Liver (tissue), 8 donors: ENCODE measurements at regions not wholly inside any gene's neighbourhood (a gene's known extent, or its start where the extent isn't known, plus 50 kb on each side); places are given as distances from the start of the nearest gene placed in this dataset.

Experiments
- DNase-seq: peaks from one replicate; pipeline ENCODE4 v3.0.0-alpha.2; 2017; ENCODE audit warnings: low spot score
- H3K27ac ChIP-seq, 2 donors: one replicate each; pipeline ENCODE4 v1.7.0; 2013; ENCODE audit warnings: inconsistent platforms in 2 of 2, low read length in 2 of 2, control low read depth in 1 of 2, low read depth in 1 of 2, mild to moderate bottlenecking in 1 of 2
- H3K27me3 ChIP-seq, 4 donors: one replicate each; pipeline versions ENCODE4 v1.6.1 to v1.7.0; 2013; ENCODE audit warnings: low read length in 3 of 4, inconsistent platforms in 1 of 4, mild to moderate bottlenecking in 1 of 4, moderate library complexity in 1 of 4; ENCODE audit not compliant: control insufficient read depth in 4 of 4, insufficient read depth in 4 of 4
- H3K36me3 ChIP-seq, 4 donors: one replicate each; pipeline versions ENCODE4 v1.6.1 to v1.7.0; 2013; ENCODE audit warnings: low read length in 3 of 4, mild to moderate bottlenecking in 3 of 4, low read depth in 1 of 4, moderate library complexity in 1 of 4; ENCODE audit not compliant: control insufficient read depth in 4 of 4, insufficient read depth in 3 of 4
- H3K4me1 ChIP-seq, 4 donors: one replicate each; pipeline versions ENCODE4 v1.6.1 to v1.7.0; 2013; ENCODE audit warnings: low read length in 3 of 4, mild to moderate bottlenecking in 3 of 4, moderate library complexity in 1 of 4; ENCODE audit not compliant: control insufficient read depth in 4 of 4, insufficient read depth in 4 of 4
- H3K4me3 ChIP-seq, 3 donors: one replicate each; pipeline versions ENCODE4 v1.6.1 to v1.7.0; 2013; ENCODE audit warnings: low read length in 3 of 3, control low read depth in 1 of 3, low read depth in 1 of 3, mild to moderate bottlenecking in 1 of 3
- H3K9ac ChIP-seq, 2 donors: one replicate each; pipeline ENCODE4 v1.7.0; 2013; ENCODE audit warnings: low read length in 2 of 2, mild to moderate bottlenecking in 2 of 2, moderate library complexity in 2 of 2, control low read depth in 1 of 2, low read depth in 1 of 2
- H3K9me3 ChIP-seq, 4 donors: one replicate each; pipeline versions ENCODE4 v1.6.1 to v1.7.0; 2013; ENCODE audit warnings: low read length in 3 of 4; ENCODE audit not compliant: control insufficient read depth in 4 of 4
- FOXA1 ChIP-seq: IDR thresholded peaks from 2 replicates; pipeline ENCODE4 v1.6.1; 2016; ENCODE audit warnings: antibody characterized with exemption
- GABPA ChIP-seq, 2 donors: IDR thresholded peaks in 1 of 2; conservative IDR thresholded peaks in 1 of 2; 2 replicates each; pipeline ENCODE4 v1.6.1; 2016; ENCODE audit warnings: antibody characterized with exemption in 2 of 2, mild to moderate bottlenecking in 1 of 2, moderate library complexity in 1 of 2
- NR2F2 ChIP-seq: IDR thresholded peaks from 2 replicates; pipeline ENCODE4 v1.6.1; 2016; ENCODE audit warnings: antibody characterized with exemption
- RAD21 ChIP-seq, 2 donors: IDR thresholded peaks; 2 replicates each; pipeline ENCODE4 v1.6.1; 2016; ENCODE audit warnings: antibody characterized with exemption in 2 of 2, mild to moderate bottlenecking in 2 of 2
- REST ChIP-seq: IDR thresholded peaks from 2 replicates; pipeline ENCODE4 v1.6.1; 2016; ENCODE audit warnings: antibody characterized with exemption, mild to moderate bottlenecking
- RXRA ChIP-seq, 2 donors: IDR thresholded peaks; 2 replicates each; pipeline ENCODE4 v1.6.1; 2017 to 2018; ENCODE audit warnings: antibody characterized with exemption in 2 of 2, mild to moderate bottlenecking in 1 of 2
- YY1 ChIP-seq: IDR thresholded peaks from 2 replicates; pipeline ENCODE4 v1.6.1; 2016; ENCODE audit warnings: antibody characterized with exemption, mild to moderate bottlenecking
- WGBS: extraction: QIAGEN DNeasy Blood & Tissue Kit; methylation state at CpG from one replicate; pipeline ENCODE4 v1.1.7; 2013; 5-methylcytosine and 5-hydroxymethylcytosine counted together
- TF ChIP-seq, protein P1 (sequence below): IDR thresholded peaks from 2 replicates; pipeline ENCODE4 v1.6.1; 2016; ENCODE audit warnings: antibody characterized with exemption
- TF ChIP-seq, protein P2 (sequence below): fragments of 150-350 bp; IDR thresholded peaks from 2 replicates; pipeline ENCODE4 v1.5.1; 2017; ENCODE audit warnings: improper control_type of control experiment, low read depth, low read length; ENCODE audit not compliant: missing input control
- donor health status: healthy.
- donor health status: healthy.
- donor health status: healthy.
- donor health status: healthy.
- donor health status: healthy.

GRCh38 chr2:163453920-163454319, 281.9 kb downstream of the FIGN start:
- TF ChIP-seq NR2F2 (no peak), YY1 (no peak), REST (no peak), FOXA1 (no peak), RAD21 (IDR thresholded peaks at IDR 0.05) (no peak), RXRA (IDR thresholded peaks at IDR 0.05) (no peak)
- TF ChIP-seq, protein P1, sequence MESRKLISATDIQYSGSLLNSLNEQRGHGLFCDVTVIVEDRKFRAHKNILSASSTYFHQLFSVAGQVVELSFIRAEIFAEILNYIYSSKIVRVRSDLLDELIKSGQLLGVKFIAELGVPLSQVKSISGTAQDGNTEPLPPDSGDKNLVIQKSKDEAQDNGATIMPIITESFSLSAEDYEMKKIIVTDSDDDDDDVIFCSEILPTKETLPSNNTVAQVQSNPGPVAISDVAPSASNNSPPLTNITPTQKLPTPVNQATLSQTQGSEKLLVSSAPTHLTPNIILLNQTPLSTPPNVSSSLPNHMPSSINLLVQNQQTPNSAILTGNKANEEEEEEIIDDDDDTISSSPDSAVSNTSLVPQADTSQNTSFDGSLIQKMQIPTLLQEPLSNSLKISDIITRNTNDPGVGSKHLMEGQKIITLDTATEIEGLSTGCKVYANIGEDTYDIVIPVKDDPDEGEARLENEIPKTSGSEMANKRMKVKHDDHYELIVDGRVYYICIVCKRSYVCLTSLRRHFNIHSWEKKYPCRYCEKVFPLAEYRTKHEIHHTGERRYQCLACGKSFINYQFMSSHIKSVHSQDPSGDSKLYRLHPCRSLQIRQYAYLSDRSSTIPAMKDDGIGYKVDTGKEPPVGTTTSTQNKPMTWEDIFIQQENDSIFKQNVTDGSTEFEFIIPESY = no peak
- TF ChIP-seq, protein P2, sequence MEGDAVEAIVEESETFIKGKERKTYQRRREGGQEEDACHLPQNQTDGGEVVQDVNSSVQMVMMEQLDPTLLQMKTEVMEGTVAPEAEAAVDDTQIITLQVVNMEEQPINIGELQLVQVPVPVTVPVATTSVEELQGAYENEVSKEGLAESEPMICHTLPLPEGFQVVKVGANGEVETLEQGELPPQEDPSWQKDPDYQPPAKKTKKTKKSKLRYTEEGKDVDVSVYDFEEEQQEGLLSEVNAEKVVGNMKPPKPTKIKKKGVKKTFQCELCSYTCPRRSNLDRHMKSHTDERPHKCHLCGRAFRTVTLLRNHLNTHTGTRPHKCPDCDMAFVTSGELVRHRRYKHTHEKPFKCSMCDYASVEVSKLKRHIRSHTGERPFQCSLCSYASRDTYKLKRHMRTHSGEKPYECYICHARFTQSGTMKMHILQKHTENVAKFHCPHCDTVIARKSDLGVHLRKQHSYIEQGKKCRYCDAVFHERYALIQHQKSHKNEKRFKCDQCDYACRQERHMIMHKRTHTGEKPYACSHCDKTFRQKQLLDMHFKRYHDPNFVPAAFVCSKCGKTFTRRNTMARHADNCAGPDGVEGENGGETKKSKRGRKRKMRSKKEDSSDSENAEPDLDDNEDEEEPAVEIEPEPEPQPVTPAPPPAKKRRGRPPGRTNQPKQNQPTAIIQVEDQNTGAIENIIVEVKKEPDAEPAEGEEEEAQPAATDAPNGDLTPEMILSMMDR = no peak
- no peak overlapping the region for H3K27ac ChIP-seq
- no peaks in the 10 kb centered on the region for H3K9me3 ChIP-seq
- H3K27me3 ChIP-seq = no peaks in the 10 kb centered on the region
- H3K9ac ChIP-seq = no peak overlapping the region
- H3K4me1 ChIP-seq = no peaks in the 10 kb centered on the region
- no peaks in the 10 kb centered on the region for H3K36me3 ChIP-seq
- WGBS = 72% methylated on average over 2 of the region's 2 CpGs
- DNase-seq = no peak
- no peak overlapping the region for H3K4me3 ChIP-seq

- Histone ChIP-seq H3K4me3 (no peak overlapping the region), H3K27me3 (peaks cover 0 to 5% (median 0%) of the 10 kb centered on the region in 4 donors), H3K9me3 (no peaks in the 10 kb centered on the region), H3K9ac (no peak overlapping the region), H3K27ac (no peak overlapping the region), H3K36me3 (no peaks in the 10 kb centered on the region), H3K4me1 (no peaks in the 10 kb centered on the region)
- TF ChIP-seq YY1 (no peak), GABPA (IDR thresholded peaks at IDR 0.05 in 1 of 2, conservative IDR thresholded peaks at IDR 0.05 in 1 of 2) (no peak), RAD21 (IDR thresholded peaks at IDR 0.05) (no peak)
- TF ChIP-seq, protein P1 = no peak
- DNase-seq = no peak
Measured at GRCh38 chr2:163441603-163442002, 294.2 kb downstream of the FIGN start.
